Neural crest cell (in vitro differentiated cells): ENCODE measurements at regions not wholly inside any gene's neighbourhood (a gene's known extent, or its start where the extent isn't known, plus 50 kb on each side); places are given as distances from the start of the nearest gene placed in this dataset.

Experiments
- DNase-seq: peaks from one replicate; pipeline ENCODE4 v3.0.0; 2021; ENCODE audit warnings: low read depth, mixed read lengths, low spot score
- H3K27ac Mint-ChIP-seq: one replicate; pipeline ENCODE4 v1.8.0; 2021; ENCODE audit warnings: mild to moderate bottlenecking, mixed read lengths; ENCODE audit not compliant: unreplicated experiment
- H3K27me3 Mint-ChIP-seq: 2 replicates; pipeline ENCODE4 v1.8.0; 2021; ENCODE audit warnings: low read depth, mild to moderate bottlenecking, mixed read lengths
- H3K36me3 Mint-ChIP-seq: 2 replicates; pipeline ENCODE4 v1.8.0; 2021; ENCODE audit warnings: low read depth, mild to moderate bottlenecking, mixed read lengths
- H3K4me1 Mint-ChIP-seq: 2 replicates; pipeline ENCODE4 v1.8.0; 2021; ENCODE audit warnings: mixed read lengths
- H3K4me3 Mint-ChIP-seq: one replicate; pipeline ENCODE4 v1.8.0; 2021; ENCODE audit warnings: mild to moderate bottlenecking, mixed read lengths
- H3K9me3 Mint-ChIP-seq: 2 replicates; pipeline ENCODE4 v1.8.0; 2021; ENCODE audit warnings: mixed read lengths
- CTCF ChIP-seq: fragments of 200-600 bp; sonication (generic); conservative IDR thresholded peaks from 2 replicates; pipeline ENCODE4 v1.5.0; 2021; ENCODE audit warnings: antibody characterized with exemption, mild to moderate bottlenecking

GRCh38 chr5:56712895-56713591 lies 102.3 kb upstream of the MAP3K1 start:
- no peak for DNase-seq
- no peak overlapping the region for H3K4me3 Mint-ChIP-seq
- H3K36me3 Mint-ChIP-seq = no peaks in the 10 kb centered on the region
- no peaks in the 10 kb centered on the region for H3K27me3 Mint-ChIP-seq
- no peaks in the 10 kb centered on the region for H3K4me1 Mint-ChIP-seq
- TF ChIP-seq CTCF = no peak
- H3K27ac Mint-ChIP-seq = no peak overlapping the region
- peaks cover 2% of the 10 kb centered on the region for H3K9me3 Mint-ChIP-seq

- Mint-ChIP-seq H3K27me3 (no peaks in the 10 kb centered on the region), H3K9me3 (peaks cover 8% of the 10 kb centered on the region), H3K27ac (no peak overlapping the region), H3K4me3 (no peak overlapping the region), H3K36me3 (no peaks in the 10 kb centered on the region), H3K4me1 (no peaks in the 10 kb centered on the region)
- no peak for TF ChIP-seq CTCF
- no peak for DNase-seq
Measured at GRCh38 chr5:56710826-56711590, 104.3 kb upstream of the MAP3K1 start.

- no peaks in the 10 kb centered on the region for H3K27me3 Mint-ChIP-seq
- TF ChIP-seq CTCF = no peak
- no peak overlapping the region for H3K27ac Mint-ChIP-seq
- DNase-seq = no peak
- H3K4me3 Mint-ChIP-seq = no peak overlapping the region
- H3K36me3 Mint-ChIP-seq = no peaks in the 10 kb centered on the region
- peaks cover 8% of the 10 kb centered on the region for H3K9me3 Mint-ChIP-seq
- no peaks in the 10 kb centered on the region for H3K4me1 Mint-ChIP-seq
Measured at GRCh38 chr5:56706504-56706903, 108.8 kb upstream of the MAP3K1 start.

- Mint-ChIP-seq H3K27me3 (no peaks in the 10 kb centered on the region), H3K36me3 (no peaks in the 10 kb centered on the region), H3K9me3 (peaks cover 8% of the 10 kb centered on the region), H3K27ac (no peak overlapping the region), H3K4me1 (peaks cover 7% of the 10 kb centered on the region), H3K4me3 (no peak overlapping the region)
- DNase-seq = no peak
- TF ChIP-seq CTCF = no peak
Measured at GRCh38 chr5:56705217-56705616, 110.1 kb upstream of the MAP3K1 start.

GRCh38 chr5:56703952-56704351 lies 111.4 kb upstream of the MAP3K1 start:
- TF ChIP-seq CTCF = no peak
- H3K27me3 Mint-ChIP-seq = no peaks in the 10 kb centered on the region
- H3K27ac Mint-ChIP-seq = no peak overlapping the region
- H3K9me3 Mint-ChIP-seq = peaks cover 8% of the 10 kb centered on the region
- no peaks in the 10 kb centered on the region for H3K36me3 Mint-ChIP-seq
- no peak overlapping the region for H3K4me3 Mint-ChIP-seq
- peaks cover 20% of the 10 kb centered on the region for H3K4me1 Mint-ChIP-seq
- no peak for DNase-seq
